HT-29 (cell line): ENCODE measurements at regions not wholly inside any gene's neighbourhood (a gene's known extent, or its start where the extent isn't known, plus 50 kb on each side); places are given as distances from the start of the nearest gene placed in this dataset.
"Not testable (repeated sequence)": the region's sequence is repeated elsewhere in the genome, so short reads cannot be mapped to it uniquely, and the experiment has no call there.

ENCODE experiments used
- DNase-seq: peaks from one replicate; pipeline ENCODE4 v3.0.0-alpha.2; 2015; ENCODE audit warnings: low spot score

- no peak for DNase-seq
Observed at GRCh38 chr6:85971238-85971637, 328.6 kb upstream of the SYNCRIP start.

GRCh38 chr6:85966828-85967227, 324.1 kb upstream of the SYNCRIP start:
- DNase-seq: no peak

- no peak for DNase-seq
Observed at GRCh38 chr6:85961746-85962145, 319.1 kb upstream of the SYNCRIP start.

GRCh38 chr6:85961125-85961524, 318.4 kb upstream of the SYNCRIP start:
- DNase-seq: no peak

DNA sequence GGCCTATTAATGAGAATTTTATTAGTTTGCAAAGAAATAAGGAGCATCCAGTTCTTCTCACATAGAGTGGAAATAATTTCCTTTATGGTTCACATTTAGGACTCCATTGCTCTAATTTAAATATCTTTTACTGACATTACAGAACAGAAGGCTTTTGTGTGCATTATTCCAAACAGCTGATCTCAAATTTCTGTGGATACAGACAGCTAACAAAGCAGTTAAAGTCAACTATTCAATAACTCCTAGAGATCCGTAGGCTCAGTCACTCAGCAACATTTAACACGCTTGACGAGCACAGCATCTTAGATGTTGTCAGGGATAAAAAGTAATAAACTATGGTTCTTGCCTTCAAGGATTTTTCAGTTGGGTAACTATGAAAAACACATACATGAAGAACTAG, 305.8 kb upstream of the SYNCRIP start:
- no peak for DNase-seq

DNA sequence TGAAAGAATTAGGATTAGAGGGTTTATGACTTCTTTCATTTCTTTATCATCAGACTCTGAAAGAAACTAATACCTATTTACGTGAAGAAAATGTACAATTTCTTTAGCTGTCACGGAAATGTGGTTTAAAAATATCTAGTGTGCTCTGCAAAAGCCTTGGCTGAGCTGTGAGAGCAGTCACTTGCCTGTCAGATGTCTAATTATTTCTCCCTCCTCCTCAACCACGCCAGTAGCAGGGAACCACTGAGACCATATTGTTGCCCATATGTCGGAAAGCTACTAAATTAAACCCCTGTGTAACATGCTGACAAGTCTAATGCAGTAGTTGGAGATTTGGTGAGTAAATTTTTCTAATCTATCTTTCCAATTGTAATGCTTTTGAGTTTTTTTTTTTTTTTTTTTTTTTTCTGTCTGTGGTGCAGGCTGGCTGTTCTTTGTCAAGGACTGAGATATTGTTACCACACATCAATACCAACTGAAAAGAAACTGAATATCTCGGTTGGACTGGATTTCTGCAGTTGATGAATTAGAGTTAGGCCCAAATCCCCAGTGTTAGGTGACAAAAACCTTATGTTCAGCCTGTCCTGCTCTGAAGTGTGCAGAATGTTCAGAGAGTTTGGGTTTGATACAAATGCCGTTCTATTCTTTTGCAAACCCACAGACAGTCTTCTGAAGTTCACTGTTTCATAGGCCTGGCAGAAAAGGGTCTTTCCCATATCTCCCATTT, 302.9 kb upstream of the SYNCRIP start:
- no peak for DNase-seq

- no peak for DNase-seq
Observed at GRCh38 chr6:85944776-85945175, 302.1 kb upstream of the SYNCRIP start.

DNA sequence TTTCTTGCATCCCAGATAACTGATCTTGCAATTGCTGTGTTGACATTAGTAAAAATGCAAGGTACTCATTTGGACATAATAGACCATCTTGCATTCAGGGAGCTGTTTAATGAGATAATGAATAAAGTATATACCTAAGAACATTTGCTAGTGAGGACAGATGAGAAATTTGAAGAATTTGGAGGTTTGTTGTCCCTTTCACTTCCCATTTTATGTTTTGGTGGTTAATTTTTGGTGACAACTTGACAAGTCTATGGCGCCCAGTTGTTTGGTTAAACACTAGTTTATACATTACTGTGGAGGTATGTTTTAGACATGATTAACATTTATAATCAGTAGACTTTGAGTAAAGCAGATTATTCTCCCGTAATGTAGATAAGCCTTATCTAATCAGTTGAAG, 300.2 kb upstream of the SYNCRIP start:
- no peak for DNase-seq

GRCh38 chr6:85936916-85937315, 294.2 kb upstream of the SYNCRIP start:
- no peak for DNase-seq

DNA sequence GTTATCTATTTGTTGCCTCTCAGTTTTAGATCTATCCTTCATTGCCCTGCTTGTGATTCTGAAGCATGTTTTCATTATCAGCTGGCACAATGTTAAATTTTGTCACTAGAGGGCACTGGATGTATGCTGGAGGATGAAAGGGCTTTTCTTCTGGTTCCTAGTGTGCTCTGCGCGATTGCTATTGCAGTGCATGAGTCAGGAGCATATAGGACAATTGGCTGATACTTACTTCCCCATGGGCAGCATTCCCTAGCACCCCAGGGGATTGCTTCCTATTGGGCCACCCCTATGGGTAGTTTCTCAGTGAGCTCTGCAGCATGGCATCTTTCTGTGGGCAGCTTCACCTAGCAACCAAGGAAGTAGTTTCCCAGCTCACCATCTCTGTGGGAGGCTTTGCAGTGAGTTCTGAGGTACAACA, 280.3 kb upstream of the SYNCRIP start:
- DNase-seq: peak; percentile 73

DNA sequence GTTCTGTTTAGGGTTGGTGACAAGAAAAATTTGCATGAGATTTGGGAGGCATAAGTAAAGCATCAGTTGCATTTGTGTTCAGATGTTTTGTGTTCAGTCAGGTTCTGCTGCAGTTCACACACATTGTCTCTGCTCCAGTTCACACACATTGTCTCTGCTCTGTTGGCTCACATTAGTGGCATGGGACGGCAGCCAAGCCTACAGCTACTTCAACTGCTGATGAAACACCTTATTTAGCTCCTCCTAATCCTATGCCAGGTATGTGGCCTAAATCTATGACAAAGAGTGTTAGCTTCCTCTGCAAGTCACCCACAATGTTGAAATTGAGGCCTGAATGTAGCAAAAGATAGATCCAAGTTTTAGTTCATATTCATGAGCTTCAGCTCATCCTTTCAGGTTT, 278.1 kb upstream of the SYNCRIP start:
- no peak for DNase-seq

DNA sequence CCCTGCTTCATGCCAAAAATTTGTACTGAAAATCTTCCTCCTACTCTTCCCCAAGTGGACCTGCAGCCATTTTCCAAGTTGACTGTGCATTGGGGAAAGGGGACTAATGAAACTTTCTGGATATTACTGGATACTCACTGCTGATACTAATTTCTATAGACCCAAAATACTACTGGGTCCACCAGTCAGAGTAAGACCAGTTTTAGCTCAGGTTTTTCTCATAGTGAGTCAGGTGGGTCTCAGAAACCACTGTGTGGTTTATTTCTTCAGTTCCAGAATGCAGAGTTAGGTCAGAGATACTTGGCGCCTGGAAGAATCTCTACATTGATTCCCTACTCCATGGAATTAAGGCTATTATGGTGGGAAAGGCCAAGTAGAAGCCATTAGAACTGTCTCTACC, 274.8 kb upstream of the SYNCRIP start:
- DNase-seq: no peak

DNA sequence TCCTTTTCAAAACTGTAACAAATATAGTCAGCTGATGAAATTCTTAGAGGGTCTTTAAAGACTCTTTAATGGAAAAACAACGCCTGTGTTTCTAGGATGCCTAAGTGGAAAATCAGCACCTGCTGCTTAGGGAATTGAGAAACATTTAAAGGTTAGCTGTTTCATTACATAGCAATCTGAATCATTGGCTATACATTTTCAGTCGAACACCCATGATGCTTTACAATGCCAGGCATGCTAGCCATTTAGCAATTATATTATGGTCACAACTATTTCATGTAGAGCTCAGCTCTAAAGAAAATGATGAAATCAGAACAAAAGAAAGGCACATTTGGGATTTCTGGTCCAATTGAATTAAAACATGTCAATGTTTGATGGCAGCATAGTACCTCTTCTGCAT, 270.3 kb upstream of the SYNCRIP start:
- no peak for DNase-seq

DNA sequence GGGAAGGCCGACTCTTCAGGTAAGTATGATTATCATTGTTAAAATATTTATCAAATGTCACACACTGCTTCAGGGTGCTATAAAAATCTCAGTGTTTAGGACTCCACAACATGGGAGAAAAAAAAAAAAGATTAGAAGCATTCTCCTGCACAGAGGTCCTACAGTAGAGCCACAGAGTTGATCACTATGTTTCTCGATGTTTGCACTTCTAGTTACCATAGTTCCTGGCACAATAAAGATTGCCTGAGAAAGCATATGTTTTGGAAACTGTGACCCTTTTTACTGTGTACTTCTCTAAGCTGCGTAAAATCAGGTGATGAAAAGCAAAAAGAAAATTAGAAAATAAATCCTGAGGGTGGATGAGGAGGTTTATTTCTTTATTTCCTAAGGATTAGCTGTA, 269.9 kb upstream of the SYNCRIP start:
- no peak for DNase-seq

DNA sequence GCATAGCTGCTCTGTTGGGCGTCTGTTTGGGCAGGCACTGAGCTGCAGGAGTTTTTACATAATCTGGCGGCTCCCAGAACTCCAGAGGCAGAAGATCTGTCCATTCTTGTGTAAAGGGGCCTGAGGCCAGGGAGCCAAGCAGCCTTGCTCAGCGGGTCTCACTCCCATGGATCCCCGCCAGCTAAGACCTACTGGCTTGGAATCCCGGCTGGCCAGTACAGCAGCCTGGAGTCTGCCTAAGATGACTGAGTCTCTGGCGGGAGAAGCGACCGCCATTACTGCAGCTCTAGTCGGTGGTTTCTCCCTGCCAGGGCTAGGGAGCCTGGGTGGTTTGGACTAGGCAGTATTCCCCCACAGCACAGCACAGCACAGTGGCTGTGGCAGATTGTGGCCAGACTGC, 268.4 kb upstream of the SYNCRIP start:
- no peak for DNase-seq

GRCh38 chr6:85908120-85908519, 265.4 kb upstream of the SYNCRIP start:
- DNase-seq: not testable (repeated sequence)

DNA sequence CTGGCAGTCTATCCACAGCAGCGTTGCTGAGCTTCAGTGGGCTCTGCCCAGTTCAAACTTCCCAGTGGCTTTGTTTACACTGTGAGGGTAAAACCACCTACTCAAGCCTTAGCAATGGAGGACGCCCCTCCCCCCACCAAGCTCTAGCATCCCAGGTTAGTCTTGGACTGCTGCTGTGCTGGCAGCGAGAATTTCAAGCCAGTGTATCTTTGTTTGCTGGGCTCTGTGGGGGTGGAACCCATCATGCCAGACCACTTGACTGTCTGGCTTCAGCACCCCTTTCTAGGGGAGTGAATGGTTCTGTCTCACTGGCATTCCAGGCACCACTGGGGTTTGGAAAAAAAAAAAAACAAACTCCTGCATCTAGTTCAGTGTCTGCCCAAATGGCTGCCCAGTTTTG, 249.7 kb upstream of the SYNCRIP start:
- no peak for DNase-seq

- no peak for DNase-seq
Observed at GRCh38 chr6:85887461-85887860, 244.8 kb upstream of the SYNCRIP start.

DNA sequence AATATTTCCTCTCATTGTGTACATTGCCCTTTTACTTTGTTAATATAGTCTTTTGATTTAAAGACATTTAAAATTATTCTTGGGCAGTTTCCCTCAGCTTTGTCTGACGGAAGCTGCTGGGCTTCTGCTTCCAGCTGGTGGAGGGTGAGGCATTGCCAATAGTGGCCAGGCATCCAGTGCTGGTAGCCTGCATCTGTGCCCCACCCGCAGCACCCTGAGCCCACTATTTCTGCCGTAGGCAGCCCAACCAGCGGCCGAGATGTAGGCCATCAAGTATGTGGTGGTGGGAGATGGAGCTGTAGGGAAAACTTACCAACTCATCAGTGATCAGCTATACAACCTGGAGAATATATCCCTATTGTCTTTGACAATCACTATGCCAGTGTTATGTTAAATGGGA, 226.0 kb upstream of the SYNCRIP start:
- no peak for DNase-seq

GRCh38 chr6:85867595-85867994, 224.9 kb upstream of the SYNCRIP start:
- DNase-seq: no peak

DNA sequence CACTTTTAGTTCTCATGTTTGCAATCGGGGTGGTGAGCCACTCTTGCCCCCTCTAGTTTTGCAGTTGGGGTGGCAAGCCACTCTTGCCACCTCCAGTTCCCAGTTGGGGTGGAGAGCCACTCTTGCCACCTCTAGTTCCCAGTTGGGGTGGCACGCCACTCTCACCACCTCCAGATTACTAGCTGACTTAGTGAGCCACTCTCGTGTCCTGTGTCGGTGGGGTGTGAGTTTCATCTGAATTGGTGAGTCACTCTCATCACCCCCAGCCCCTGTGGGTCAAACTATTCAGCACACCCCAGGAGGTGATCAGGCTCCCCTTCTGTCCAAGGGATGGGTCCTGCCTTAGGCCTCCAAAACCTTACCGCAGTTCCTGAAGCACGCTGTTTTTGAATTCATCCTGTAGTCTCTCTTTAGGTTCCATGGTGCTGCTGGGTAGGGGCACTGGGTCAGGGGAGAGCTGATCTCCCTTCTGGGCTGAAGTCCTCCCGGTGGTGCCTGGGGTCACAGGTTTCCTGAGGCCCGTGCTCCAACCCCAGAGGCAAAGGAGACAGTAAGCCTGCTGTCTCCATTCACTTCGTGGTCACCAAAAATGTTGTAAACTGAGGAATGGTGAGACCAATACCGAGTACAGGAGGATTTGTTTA, 224.2 kb upstream of the SYNCRIP start:
- DNase-seq: no peak

DNA sequence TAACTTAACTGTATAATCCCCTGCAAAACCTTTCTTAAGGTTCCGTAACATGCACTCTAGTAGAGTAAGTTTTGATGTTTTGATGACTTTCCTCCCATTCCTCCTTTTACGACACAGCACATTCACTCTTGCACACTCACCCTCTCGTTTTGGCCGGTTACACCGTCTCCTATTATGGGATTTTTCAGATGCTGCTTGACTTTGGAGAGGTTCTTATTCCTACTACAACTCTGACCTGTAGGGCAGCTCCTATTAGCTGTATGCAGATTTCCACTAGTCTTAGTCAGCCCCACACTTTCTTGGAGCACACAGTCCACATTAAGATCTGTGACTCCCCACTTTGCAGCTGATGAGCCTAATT, 223.7 kb upstream of the SYNCRIP start:
- no peak for DNase-seq
